Stimulated activated CD4-positive, alpha-beta T cell treated with anti-CD3 and anti-CD28 coated beads, Interleukin-15, amount 100 ng/mL, for 48 hours (primary cell): ENCODE measurements at regions not wholly inside any gene's neighbourhood (a gene's known extent, or its start where the extent isn't known, plus 50 kb on each side); places are given as distances from the start of the nearest gene placed in this dataset.
"Not testable (repeated sequence)": the region's sequence is repeated elsewhere in the genome, so short reads cannot be mapped to it uniquely, and the experiment has no call there.

ENCODE experiments used
- DNase-seq, 2 donors: peaks; one replicate each; pipeline ENCODE4 v3.0.0-alpha.2; 2020; ENCODE audit warnings: low read depth in 2 of 2

DNA sequence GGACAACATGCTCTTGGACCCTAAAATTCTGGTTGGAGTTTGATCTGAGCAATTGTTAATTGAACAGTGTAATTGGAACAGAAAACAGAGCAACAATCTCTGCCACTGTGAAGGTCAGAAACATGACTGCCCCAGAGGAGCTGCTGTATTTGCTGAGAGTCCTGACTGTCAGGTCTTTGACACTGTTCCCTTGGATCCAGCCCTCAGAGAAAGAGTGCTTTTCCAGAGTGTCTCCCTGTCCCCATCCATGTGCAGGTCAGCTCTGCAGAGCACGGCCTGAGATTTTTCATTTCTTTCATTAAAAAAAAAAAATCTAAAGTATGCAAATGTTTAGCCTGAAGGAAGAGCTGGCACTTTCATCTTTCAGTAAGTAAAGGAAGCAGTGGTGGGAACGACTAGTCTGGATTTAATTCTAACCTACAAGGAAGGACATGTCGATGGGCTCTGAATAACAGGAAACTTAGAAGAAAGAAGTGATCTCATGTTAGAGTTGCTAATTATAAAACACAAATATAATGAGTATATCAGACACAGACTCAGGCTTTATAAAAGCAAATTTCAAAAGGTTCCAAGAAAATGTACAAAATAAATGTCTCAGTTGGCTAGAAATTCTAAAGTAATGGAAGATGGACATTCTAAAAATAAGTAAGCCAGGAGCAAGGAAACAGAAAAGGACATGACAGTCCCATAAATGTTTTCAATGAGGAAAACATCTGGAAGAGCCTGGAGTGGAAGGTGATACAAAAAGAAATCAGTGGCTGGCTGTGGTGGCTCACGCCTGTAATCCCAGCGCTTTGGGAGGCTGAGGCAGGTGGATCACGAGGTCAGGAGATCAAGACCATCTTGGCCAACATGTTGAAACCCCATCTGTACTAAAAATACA, 876.5 kb downstream of the EPHA4 start:
- DNase-seq, result no peak

DNA sequence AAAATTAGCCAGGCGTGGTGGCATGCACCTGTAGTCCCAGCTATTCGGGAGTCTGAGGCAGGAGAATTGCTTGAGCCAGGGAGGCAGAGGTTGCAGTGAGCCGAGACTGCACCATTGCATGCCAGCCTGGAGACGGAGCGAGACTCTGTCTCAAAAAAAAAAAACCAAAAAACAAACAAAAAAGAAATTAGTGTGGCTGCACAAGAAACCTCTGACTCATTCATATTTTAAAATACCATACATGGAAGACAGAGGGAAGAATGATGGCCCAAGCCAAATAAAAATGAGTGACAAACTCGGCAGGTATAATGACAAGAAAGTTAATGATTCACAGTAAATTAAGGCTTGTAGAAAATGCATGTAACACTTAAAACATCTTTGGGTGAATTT, 875.8 kb downstream of the EPHA4 start:
- DNase-seq, result no peak

DNA sequence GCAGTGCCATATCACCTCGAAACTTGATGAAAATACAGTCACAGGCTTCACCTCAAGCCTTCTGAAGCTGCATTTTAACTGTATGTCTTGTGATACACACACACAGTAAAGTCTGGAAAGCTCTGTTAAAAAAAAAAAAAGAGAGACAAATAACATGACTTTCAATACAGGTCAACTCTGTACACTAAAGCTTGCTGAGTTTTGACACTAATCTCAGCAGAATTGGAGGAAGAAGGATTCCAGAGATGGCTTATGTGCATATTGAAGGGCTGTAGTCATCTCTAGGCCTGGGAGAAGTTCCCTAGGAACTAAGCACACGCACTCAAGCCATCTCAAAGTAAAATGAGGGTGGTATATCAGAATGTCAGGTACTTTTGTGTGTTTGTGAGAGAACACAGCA, 875.1 kb downstream of the EPHA4 start:
- no peak for DNase-seq

DNA sequence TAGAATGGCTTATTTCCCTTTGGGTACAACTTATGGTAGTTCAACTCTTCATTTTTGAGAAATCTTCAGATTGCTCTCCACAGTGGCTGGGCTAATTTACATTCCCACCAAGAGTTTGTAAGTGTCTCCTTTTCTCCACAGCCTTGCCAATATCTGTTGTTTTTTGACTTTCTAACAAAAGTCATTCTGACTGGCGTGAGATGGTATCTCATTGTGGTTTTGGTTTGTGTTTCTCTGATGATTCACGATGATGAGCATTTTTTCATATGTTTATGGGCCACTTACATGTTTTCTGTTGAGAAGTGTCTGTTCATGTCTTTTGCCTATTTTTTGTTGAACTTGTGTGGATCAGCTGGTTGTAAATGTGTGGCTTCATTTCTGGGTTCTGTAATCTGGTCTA, 871.0 kb downstream of the EPHA4 start:
- no peak for DNase-seq

DNA sequence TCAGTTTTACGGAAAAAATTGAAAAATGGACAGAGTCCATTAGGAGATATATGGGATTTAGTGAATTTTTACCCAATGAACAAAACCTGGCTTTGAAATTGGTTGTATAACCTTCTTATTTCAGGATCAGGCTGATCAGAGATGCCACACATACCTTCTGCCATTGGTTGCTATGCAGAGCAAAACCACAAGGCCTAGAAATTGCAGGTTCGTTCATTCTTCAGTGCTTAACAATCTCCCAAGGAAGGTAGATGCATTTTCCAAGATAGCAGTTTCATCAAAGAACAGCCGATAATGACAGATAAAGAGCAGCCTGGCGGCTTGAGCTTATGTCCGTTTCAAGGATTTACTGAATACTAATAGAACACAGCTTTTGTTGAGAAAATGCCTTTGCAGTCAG, 868.8 kb downstream of the EPHA4 start:
- no peak for DNase-seq

DNA sequence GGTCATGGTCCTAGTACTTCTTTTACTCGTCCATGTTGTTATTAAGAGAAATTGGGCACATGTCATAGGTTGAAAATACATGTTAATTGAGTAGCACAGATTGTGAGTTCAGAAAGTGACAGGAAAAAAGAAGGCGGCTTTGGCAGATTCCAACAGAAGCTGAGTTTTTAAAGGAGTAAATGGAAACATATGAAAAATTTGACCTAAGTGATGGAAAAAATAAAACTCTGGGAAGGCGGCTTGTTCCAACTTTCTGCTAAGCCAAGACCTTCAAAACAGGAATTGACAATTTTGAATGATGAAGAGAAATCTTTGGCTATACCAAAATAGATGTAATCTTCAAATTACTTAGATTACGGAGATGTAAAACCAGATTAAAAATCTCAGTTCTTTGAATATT, 868.0 kb downstream of the EPHA4 start:
- no peak for DNase-seq

DNA sequence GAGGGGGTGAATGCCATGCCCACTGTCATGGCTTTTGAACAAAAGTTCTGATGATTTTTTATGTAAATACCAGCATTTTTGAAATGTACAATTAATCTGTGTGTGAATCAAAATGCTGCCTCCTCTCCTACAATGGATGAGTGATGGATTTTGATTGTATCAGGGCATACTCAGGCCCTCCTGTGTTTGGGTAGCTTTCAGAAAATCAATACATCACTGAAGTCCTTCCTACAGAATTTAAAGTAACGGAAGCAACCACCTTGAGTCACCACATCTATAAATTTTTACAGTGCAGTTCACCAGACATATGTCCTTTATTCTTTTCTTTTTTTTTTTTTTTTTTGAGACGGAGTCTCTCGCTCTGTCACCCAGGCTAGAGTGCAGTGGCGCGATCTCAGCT, 867.3 kb downstream of the EPHA4 start:
- DNase-seq, result no peak

DNA sequence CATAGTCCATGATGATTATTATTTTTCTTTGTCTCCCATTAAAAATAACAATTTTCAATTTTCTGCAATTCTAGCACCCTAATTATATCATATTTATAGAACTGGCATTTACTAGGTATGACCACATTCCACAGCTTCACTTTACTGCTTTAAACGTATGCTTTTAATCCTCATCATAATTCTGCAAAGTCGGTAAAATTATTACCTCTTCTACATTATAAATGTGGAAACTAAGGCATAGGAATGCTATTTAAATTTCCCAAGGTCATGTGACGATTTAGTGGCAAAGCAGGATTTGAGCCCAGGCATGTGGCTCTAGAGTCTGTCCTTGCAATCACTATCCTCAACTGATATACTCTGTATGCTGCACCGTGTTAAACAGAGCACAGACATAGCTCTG, 866.4 kb downstream of the EPHA4 start:
- no peak for DNase-seq

DNA sequence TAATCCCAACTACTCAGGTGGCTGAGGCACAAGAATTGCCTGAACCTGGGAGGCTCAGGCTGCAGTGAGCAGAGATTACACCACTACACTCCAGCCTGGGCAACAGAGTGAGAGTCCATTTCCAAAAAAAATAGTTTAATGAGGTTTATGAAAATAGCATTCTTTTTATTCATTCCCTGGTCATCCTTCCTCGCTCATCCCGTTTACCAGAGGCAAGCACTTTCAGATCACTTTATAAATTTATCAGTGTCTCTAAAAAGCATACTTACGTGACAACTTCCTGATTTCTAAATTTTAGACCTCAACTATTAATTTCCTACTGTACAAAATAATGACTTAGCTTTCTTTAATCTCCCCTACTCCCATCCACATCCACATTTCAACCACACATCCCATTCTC, 864.8 kb downstream of the EPHA4 start:
- no peak for DNase-seq

DNA sequence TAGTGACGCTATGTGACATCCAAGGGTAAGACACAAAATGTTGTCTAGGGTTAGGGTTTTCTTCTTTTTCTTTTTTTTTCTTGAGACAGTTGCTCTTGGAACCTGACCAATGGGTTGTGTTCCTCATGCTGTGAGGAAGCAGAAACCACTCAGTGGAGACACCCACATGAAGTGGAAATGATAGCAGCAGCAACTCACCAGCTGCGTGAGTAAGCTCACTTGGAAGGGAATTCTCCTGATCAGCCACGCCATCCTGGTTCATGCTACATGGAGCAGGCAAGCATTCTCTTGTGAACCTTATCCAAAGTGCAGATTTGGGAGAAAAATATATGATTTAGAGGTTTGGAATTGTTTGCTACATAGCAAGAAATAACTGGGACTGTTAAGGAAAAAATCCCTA, 863.7 kb downstream of the EPHA4 start:
- no peak for DNase-seq

DNA sequence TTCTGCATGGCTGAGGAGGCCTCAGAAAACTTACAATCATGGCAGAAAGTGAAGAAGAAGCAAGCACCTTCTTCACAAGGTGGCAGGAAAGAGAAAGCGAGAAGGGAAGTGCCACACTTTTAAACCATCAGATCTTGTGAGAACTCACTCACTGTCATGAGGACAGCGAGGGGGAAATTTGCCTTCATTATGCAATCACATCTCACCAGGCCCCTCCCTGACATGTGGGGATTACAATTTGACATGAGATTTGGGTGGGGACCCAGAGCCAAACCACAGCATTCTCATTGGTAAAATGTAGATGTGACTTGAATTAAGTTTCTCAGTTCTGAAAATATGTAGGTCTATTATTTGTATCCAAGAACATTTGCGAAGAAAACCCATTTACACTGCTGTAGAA, 854.8 kb downstream of the EPHA4 start:
- DNase-seq, result no peak

DNA sequence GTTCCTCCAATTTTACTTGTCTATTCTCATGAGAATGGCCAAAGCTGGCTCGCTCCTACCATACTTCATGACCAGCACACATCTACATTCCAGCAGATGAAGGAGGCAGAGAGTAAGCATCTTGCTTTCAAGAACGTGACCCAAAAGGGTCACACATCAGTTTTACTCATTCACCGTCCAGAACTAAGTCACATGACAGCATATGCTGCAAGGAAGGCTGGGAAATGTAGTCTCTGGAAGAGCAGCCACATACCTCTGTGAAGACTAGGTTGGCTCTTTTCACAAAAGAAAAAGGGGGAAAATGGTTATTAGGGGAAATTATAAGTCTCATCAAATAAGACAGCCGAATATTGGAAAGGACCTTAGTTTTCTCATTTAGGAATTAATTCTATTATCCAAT, 835.3 kb downstream of the EPHA4 start:
- DNase-seq, result no peak

DNA sequence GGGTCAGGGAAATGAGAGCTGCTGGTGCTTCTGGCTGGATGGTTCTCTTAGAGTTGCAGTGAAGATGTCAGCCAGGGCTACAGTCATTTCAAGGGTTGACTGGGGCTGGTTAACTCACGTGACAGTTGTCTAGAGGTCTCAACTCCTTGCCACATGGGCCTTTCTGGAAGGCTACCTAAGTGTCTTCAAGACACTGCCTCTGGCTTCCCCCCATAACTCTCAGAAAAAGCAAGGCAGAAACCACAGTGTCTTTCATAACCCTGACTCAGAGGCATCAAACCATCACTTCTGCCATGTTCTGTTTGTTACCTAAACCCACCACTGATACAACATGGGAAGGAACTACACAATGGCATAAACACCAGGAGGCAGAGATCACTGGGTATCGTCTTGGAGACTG, 828.9 kb downstream of the EPHA4 start:
- no peak for DNase-seq

DNA sequence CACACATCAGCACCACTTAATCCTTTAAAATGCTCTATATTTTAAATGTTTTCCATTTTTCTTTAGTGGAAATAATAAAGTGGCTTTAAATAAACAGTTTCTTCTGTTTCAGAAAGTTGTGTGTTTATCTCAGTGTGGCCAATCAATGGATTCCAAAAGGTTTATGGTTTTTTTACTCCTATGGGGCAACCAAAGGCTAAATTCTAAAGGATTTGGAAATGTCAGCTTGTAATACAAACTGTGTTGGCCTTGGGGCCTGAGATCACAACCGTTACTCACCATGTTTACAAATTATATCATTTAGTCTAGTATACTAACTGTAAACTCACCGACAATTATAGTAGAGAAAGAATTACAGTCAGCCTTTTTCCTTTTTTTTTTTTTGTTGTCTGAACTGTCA, 827.2 kb downstream of the EPHA4 start:
- no peak for DNase-seq

DNA sequence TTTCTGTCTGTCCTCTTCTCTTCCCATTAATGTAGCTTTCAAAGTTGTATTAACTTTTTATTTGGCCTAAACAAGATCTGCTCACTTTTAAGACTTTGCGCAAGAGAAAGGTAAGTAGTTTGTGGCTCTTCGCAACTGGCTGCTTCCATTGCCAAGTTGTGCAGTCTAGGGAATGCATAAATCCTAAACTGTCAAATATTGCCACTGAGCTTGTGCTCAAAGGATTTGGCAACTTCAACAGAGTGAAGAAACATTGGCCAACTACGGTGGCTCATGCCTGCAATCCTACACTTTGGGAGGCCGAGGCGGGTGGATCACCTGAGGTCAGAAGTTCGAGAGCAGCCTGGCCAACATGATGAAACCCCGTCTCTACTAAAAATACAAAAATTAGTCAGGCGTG, 826.4 kb downstream of the EPHA4 start:
- DNase-seq, result no peak

DNA sequence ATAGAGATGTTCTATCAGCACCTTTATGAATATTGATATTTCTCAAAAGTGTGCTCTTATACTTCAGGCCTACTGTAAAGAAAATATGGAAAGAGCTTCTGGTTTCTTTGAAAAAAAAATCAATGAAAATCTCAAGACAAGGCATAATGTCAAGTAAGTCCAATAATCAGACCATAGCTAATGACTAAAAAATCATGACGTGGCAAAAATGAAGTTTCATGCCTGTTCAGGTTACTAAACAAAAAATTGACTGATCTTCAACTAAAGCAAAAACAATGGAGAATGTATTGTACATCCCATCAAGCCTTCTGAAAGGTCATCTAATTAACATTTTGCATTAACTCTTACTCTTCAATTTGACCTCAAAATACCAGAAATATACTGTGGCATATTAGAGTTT, 824.4 kb downstream of the EPHA4 start:
- no peak for DNase-seq

DNA sequence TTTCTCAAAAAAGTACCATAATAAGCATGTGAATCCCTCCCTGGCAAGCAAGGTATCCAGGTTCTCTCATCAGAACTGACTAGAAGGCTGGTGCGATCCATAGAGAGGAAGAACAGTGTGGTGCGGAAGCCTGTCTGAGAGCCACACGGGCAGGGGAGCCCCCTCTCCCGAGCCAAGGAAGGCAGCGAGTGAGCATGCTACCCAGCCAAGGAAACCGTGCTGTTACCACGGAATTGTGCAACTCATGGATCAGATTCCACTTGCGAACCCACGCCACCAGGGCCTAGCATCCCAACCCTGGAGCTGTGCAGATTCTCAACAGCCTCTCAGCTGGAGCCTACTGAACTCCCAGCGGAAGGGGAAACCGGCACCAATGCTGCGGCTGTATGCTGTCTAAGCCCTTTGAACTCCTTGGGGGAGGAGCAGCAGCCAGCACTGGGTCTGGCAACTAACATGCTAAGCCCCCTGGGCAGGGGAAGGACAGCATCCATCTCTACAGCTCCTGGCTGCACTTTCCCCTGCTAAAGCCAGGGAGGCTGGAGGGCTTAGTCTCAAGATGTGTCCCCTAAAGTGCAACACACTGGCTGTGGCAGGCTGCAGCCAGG, 823.1 kb downstream of the EPHA4 start:
- no peak for DNase-seq

DNA sequence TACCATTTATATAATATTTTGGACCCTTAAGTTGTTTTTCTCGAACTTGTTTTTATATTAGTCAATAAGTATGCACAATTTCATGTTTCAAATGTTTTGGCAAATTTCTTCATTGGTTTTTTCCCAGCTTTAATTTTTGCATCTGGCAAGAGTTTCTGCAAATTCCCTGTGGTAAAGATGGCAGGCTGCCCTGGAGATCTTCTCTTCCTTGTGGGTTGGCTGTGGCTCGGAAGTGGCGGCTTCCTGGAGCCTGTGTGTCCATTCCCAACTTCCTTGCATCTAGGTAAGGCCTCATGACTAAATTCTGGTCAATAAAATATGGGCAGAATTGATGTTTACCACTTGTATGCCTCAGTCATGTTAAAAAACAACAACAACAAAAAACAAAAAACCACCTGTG, 818.6 kb downstream of the EPHA4 start:
- DNase-seq, result no peak

DNA sequence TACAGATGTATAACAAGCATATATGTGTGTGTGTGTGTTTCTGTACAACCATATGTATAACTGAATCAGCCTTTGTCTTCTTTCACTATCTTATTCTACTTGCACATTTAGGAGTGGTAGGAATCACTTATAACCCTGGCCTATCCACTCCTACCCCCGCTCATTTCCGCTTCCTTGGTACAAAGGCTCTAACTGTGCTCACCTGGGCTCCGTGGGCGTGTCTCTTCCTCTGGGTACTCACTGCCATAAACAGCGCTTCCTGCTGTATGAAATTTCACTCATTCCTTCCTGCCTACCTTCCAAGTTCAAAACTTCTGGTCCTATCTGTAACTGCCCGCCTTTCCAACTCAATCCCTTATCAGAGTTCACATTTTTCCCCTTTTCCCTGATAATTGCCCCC, 815.5 kb downstream of the EPHA4 start:
- no peak for DNase-seq

DNA sequence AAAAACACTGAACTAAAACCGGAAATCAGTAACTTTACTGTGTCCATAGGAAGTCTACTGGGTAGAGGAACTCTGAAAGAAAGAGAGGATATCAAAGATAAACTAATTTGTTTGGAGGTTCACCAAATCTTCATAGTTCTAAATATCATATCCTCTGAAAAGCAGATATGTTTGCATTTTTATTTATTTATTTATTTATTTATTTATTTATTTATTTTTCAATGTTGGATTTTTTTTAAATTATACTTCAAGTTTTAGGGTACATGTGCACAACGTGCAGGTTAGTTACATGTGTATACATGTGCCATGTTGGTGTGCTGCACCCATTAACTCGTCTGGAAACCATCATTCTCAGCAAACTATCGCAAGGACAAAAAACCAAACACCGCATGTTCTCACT, 813.7 kb downstream of the EPHA4 start:
- not testable (repeated sequence) for DNase-seq

DNA sequence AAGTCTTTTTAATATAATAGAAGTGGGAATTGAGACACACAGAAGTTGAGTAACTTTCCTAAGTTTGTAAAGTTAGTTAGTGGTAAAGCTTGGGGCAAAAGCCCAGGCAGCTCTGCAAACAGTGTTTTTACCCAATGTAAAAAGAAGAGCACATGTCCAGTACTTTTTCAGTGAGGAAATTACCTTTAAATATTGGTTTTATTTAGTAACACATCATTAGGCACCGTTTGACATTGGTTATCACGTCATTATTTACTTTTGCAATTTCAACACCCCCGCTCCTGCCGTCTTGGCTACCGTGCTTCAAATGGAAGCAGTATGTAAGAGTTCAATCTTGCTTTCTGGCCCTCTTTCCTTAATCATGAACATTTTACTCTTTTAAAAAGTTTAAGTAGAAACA, 807.9 kb downstream of the EPHA4 start:
- DNase-seq, result no peak

DNA sequence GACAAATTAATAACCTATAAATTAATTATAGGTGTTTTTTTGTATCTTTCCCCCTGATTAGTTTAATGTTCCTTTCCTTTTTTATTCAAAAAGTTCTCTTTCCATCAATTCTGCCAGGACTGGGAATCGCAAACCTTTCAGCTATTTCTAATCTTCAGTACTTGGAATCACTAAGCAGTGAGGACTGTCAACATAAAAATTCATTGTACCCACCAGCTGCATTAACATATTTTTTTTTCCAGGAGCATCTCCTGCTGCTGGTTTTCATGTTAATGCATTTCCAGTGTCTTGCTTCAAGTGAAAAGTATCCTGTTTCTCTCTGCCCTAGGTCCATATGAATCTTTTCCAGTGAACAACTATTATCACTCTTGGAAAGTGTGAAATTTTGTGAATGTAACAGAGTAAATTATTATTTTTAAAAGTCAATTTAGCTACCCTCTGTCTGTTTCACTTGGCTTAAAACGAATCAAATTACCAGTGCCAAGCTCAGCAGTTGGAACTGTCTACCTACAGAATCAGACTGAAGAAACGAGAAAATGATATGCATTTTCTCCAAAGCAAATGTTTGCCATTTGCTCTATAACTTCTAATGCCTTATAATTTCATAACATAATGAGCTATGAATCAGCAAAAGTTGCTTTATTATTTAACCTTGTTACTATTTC, 804.4 kb downstream of the EPHA4 start:
- DNase-seq, result no peak

DNA sequence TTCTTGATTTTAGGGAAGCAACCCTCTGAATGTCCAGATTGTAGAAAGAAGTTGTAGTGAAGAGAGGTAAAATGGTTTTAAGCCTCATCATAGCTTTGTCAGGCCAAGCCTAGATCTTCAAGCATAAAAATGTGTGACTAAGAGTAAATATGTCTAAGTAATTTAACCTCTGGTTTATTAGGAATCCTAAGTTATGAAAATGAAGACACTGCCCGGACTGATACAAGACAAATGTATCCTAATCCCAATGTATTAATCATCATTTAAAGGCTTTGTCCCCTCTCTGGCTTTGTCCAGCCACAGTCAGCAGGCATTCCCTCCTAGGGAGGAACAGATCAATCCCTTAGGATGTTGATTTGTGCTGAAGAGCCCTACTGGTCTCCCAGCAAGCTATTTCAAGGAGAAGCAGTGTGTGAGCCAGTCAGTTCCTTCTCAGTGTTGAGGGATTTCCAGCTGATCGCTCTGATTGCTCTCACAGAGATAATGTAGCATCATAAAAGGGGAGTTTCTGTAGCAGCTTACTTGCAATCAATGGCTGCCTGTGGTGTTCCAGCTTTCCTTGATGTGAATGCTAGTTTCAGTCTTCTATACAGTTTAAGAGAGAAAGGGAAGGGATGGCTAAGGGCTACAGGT, 796.1 kb downstream of the EPHA4 start:
- no peak for DNase-seq
